Body of pancreas (tissue), 4 donors: ENCODE measurements at regions not wholly inside any gene's neighbourhood (a gene's known extent, or its start where the extent isn't known, plus 50 kb on each side); places are given as distances from the start of the nearest gene placed in this dataset.

Source experiments
- POLR2A ChIP-seq, 3 donors: fragments of 450-650 bp; IDR thresholded peaks; one replicate each; pipeline ENCODE4 v1.6.1; 2016; ENCODE audit warnings: antibody characterized with exemption in 3 of 3, mild to moderate bottlenecking in 2 of 3
- TF ChIP-seq, protein P1 (sequence below), 7 experiments: fragments of 450-650 bp in 4 of 7; fragments of 200-600 bp in 3 of 7; sonication (generic) in 3 of 7; IDR thresholded peaks; one replicate each; pipeline ENCODE4 v1.5.1; 2016 to 2019; ENCODE audit warnings: antibody characterized with exemption in 7 of 7

DNA sequence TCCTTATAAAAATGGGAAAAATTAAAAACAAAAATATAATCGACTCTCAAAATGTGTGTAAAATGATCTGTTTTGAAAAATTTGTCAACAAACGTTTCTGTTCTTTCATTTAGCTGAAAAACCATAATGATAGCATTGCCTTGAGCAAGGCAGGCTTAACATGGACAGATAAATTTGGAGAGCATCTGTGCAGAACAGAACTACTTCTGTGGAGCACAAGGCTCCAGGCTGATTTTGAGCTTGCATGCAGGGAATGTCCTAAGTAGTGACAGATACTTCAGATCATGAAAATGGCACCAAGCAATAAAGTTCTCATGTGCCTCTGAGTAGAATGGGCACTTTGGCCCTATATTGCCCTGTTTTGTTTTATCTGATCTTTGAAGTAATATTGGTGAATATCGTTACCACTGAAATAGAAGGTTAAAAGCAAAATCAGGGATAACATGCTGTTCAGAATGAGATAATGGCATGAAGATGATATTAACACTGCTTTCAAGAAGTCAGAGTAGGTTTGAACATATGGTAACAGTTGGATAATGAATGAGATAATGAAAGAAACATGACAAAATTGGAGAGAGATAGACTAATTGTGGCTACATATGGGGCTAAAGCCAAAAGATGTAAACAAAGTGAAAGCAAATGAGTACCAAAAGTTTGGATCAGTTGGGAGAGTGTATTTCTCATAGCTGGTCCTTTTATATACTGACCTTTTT lies 730.5 kb upstream of the CCDC179 start:
- TF ChIP-seq, protein P1, sequence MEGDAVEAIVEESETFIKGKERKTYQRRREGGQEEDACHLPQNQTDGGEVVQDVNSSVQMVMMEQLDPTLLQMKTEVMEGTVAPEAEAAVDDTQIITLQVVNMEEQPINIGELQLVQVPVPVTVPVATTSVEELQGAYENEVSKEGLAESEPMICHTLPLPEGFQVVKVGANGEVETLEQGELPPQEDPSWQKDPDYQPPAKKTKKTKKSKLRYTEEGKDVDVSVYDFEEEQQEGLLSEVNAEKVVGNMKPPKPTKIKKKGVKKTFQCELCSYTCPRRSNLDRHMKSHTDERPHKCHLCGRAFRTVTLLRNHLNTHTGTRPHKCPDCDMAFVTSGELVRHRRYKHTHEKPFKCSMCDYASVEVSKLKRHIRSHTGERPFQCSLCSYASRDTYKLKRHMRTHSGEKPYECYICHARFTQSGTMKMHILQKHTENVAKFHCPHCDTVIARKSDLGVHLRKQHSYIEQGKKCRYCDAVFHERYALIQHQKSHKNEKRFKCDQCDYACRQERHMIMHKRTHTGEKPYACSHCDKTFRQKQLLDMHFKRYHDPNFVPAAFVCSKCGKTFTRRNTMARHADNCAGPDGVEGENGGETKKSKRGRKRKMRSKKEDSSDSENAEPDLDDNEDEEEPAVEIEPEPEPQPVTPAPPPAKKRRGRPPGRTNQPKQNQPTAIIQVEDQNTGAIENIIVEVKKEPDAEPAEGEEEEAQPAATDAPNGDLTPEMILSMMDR (IDR thresholded peaks at IDR 0.05) = no peak
- TF ChIP-seq POLR2A (IDR thresholded peaks at IDR 0.05) = no peak
